Left lobe of liver (tissue), 2 donors: ENCODE measurements at regions not wholly inside any gene's neighbourhood (a gene's known extent, or its start where the extent isn't known, plus 50 kb on each side); places are given as distances from the start of the nearest gene placed in this dataset.
"Not testable (repeated sequence)": the region's sequence is repeated elsewhere in the genome, so short reads cannot be mapped to it uniquely, and the experiment has no call there.

Experiments used
- ATAC-seq: fragments of 200-7000 bp; cut with Tn5 transposase; one replicate; pipeline ENCODE4 v1.9.1; 2020; ENCODE audit warnings: mild to moderate bottlenecking, moderate library complexity
- DNase-seq: peaks from one replicate; pipeline ENCODE4 v3.0.0-alpha.2; 2020; ENCODE audit warnings: low spot score
- donor health status: DM: no; HTN: no; CAD: no; lungs with moderate emphysema.
- donor health status: DM: no; HTN: yes; CAD: no.

DNA sequence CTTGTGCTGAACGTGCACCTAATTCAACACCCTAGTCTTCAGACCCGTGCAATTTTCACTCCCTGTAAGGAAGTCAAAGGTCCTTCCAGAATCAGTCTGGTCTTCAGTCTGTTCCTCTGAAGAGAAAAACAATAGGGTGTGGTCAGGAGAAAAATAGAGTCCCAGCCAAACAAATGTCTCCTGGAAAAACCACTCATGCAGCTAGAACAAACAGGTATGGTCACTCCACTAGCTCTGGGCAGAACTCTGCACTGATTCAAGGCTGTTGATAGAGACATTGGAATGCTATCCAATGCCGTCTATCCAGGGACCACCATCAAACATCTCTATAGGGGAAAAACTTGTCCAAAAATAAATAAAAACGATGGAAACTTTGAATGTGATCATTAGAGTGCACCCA, 81.8 kb upstream of the MAP3K1 start:
- ATAC-seq = no peak
- no peak for DNase-seq

DNA sequence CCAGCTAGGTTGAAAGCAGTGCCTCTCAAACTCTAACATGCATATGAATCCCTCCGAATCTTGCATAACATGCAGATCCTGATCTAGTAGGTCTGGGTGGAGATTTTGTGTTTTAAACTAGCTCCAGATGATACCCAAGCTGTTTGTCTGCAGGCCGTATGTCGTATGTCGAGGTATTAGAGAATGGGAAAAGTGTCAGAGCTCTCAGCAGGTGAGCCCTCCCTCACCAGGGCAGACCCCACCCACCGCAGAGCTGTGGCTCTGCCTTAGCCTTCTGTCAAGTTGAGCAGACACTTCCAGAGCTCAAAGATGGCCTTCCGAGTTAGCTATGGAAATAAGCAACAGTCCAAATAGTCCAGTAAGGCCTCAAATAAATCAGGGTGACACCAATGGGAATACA, 83.2 kb upstream of the MAP3K1 start:
- ATAC-seq = no peak
- no peak for DNase-seq

- not testable (repeated sequence) for DNase-seq, ATAC-seq
These were observed 83.9 kb upstream of the MAP3K1 start for GRCh38 chr5:56731473-56731872.

GRCh38 chr5:56729488-56729887, 85.9 kb upstream of the MAP3K1 start:
- no peak for ATAC-seq
- DNase-seq = no peak

DNA sequence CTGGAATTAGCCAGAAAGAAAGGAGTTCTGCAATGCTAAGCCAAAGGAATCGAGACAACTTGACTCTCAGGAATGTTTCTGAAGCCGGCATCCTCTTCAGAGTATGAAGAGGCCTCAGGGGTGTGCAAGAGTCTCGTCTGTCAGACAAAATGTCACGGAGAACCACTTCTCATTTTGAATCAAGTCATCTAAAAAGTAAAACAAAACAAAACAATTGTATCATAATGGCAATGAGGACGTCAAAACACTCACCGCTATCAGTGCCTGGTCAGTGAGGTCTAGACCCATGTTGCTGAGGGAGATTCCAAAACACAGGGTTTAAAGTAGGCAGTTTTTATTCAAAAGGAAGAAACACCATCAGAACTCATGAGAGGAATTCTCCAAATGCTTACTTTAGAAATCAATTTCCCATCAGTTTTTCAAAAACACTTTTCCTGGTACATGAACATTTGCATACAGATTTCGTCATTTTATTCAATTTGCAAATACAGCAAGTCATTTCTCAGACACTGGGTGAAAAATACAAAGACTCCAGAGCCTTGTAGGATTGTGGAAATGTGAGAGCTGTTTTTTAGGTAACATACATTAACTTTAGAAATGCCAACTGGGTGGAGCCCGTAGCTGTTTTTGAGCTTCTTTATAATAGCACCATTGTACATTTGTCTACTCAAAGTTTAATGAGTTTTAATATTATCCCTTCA, 89.5 kb upstream of the MAP3K1 start:
- ATAC-seq (no peak), DNase-seq (no peak)

DNA sequence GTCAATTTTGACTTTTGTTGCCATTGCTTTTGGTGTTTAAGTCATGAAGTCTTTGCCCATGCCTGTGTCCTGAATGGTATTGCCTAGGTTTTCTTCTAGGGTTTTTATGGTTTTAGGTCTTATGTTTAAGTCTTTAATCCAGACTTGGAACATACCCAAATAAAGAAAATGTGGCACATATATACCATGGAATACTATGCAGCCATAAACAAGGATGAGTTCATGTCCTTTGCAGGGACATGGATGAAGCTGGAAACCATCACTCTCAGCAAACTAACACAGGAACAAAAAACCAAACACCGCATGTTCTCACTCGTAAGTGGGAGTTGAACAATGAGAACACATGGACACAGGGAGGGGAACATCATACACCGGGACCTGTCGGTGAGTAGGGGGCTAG, 90.5 kb upstream of the MAP3K1 start:
- DNase-seq, ATAC-seq: not testable (repeated sequence)

- ATAC-seq = no peak
- DNase-seq = no peak
These were observed 93.0 kb upstream of the MAP3K1 start for GRCh38 chr5:56722317-56722716.

DNA sequence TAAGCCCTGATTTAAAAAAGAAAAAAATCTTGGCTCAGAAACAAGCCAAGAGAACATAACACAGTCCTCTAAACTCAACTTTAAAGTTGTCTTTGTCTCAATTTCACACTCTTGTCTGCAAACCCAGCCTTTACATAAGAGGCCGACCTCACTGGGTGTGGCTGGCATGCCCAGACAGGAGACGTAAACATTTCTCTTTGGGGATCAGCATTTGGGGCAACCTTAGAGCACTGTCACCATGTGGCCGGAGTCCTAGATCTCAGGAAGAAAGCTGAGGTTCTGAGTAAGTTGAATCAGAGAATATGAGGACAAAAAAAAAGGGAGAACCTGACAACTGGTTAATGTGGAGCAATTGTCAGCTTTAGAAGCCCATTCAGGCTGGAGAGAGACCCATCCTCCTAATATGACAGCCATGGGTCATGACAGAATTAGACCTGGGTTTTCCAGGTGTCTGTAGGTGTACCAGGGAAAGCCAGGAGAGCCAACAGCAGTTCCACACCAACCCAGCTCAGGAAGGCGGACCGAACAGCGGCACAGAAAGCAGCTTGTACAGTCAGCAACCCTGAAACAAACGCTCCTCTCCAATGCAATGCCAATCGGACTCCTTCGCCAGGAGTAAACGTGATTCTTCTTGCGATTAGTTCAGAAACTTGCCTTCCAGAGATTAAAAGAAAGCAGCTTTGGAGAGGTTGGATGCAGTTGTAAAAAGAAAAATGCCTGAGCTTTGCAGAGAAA, 97.9 kb upstream of the MAP3K1 start:
- no peak for DNase-seq
- ATAC-seq = no peak

GRCh38 chr5:56715986-56716385, 99.4 kb upstream of the MAP3K1 start:
- no peak for DNase-seq
- no peak for ATAC-seq

DNA sequence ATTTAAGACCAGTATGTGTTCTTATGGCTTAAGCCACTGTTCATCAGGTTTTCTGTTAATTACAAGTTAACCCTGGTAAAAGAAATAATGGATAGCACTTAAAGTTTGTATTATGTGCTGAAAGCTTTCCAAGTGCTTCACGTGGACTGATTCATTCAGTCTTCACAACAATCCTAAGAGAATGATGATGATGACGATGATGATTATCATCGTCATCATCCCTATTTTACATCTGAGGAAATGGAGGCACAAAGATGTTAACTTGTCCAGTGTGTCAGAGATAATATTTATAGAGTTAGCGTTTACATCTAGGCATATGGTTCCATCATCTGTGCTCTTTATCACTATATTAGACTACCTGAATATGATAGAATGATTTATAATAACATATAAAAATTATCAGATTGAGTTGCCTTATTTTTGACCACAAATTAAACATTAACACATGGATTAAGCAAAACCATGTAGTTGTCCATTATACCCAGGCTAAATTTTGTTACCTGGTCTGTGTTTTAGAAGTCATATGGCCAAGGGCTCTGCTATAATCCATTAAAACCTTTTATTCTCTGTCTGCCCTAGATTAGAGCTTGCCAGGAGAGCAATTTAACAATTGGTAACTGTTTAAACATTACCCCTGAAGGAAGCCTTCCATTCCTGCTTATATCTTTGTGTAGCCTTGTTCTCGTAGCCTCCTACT, 102.3 kb upstream of the MAP3K1 start:
- ATAC-seq (no peak), DNase-seq (no peak)

DNA sequence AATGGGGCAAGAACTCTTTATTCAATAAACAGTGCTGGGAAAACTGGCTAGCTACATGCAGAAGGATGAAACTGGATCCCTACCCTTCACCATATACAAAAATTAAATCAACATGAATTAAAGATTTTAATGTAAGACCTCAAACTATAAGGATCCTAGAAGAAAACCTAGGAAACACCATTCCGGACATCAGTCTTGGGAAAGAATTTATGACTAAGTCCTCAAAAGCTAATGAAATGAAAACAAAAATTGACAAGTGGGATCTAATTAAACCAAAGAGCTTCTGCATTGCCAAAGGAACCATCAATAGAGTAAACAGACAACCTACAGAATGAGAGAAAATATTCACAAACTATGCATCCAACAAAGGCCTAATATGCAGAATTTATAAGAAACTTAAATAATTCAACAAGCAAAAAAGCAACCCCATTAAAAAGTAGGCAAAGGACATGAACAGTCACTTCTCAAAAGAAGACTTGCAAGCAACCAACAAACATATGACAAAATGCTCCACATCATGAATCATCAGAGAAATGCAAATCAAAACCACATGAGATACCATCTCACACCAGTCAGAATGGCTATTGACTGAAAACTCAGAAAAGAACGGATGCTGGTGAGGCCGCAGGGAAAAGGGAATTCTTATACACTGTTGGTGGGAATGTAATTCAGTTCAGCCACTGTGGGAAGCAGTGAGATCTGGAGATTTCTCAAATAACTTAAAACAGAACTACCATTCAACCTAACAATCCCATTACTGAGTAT, 104.3 kb upstream of the MAP3K1 start:
- ATAC-seq (no peak), DNase-seq (no peak)

GRCh38 chr5:56706504-56706903, 108.8 kb upstream of the MAP3K1 start:
- DNase-seq (no peak), ATAC-seq (no peak)

DNA sequence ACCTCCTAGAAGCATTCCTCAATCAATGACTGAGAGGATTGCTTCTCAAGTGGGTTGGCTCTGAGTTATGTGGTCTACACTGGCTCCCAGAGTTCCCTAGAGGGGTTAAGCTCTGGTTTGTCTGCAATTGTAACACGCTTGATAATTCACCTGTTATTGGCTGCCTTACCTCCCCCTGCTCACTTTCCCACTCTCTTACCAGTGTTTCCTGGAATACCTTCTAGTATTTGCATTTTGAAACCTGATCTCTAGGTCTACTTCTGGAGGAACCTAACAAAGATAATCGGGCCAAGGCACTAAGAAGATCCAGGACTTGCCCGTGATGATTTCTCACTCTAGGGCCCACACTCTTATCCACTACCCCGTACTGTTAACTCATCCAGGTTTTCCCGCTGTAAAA, 110.1 kb upstream of the MAP3K1 start:
- DNase-seq = no peak
- no peak for ATAC-seq

DNA sequence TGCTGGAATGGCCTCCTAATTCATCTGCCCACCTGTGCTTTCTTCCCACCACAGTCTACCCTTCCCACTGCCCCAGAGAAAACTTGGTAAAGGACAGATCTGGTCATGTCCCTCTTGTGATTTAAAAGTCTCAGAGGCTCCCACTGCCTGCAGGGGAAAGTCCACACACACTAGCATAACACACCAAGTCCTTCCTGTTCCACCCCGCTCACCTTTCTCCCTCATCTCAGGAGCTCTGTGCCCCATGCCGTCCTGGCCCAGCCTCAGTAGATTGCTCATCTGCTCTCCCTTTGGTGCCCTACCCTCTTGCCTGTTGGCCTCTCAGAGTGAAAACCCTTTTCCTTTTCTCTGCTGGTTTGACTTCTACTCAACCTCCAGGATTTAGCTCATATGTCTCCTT, 111.4 kb upstream of the MAP3K1 start:
- DNase-seq = no peak
- ATAC-seq = no peak

DNA sequence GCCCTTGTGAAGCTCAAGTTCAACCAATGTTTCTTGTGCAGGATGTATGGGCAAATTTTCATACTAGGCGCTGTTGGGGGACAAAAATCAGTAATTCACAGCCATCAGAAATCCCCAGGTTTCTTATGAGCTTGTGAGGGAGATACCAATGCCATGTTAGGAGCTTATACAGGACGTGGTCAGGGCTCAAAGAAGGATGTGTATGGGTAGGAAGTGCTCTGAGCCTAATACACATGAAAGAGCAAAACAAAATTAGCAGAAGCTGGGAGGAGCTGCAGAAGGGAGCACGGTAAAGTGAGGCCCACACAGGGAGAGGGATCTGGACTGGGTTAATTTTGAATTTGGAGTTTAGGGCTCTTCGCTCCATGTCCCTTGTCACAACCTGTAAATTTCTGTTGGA, 114.6 kb upstream of the MAP3K1 start:
- ATAC-seq (no peak), DNase-seq (no peak)

DNA sequence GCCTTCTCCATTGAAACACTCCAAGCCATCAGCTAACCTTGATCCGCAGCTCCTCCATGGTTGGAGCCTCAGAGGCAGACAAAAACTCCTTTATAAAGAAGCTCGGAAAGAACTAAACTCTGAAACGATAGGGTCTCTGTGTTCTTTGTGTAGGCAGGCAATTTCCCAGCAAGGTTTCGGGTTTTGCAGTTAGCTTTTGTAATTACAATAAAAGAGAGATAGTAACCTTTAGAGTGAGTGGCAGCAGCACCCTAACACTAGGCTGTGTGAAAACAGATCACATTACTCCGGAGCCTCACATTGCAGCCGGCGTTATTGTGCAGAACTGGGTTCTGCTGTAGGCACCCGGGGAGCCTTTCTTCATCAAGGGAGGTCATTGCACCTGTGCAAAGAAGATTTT, 115.8 kb upstream of the MAP3K1 start:
- ATAC-seq (no peak), DNase-seq (no peak)

DNA sequence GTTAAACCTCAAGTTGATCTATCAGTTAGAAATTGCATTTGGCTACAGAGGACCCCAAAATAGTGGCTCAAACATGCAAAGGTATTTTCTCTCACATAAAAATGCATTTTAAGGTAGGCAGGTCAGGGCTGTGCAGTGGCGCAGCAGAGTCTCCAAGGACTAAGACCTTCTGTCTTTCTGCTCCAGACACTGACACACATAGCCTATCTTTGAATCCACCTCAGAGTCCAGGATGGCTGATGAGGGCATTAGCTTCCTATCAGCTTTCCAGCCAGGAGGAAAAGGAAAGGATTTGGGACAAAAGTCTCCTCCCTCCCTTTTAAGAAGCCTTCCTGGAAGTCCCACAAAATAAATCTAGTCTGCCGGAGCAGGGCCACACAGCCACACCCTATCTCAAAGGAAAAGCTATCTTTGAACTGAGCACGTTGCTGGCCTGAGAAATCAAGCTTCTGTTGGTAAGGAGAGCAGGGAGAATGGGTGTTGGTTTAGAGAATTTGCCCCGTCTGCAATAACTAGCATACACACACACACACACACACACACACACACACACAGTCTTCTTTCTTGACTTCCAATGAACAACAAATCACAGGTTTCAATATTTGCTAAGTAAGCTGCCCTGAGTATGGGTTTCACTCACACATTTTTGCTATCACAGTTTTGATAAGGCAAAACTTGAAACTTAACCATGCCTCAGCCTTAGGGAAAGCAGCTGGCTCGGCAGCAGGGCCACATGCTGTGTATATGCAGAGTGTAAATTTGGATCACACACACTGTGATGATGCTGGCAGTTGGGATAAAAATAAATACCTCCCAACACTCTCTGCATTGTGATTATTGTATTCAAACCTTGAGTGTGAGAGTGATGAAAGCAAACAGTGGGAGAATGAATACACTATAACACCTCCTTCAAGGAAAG, 116.6 kb upstream of the MAP3K1 start:
- ATAC-seq (no peak), DNase-seq (no peak)

- DNase-seq (no peak), ATAC-seq (no peak)
These were observed 118.4 kb upstream of the MAP3K1 start for GRCh38 chr5:56696900-56697299.

DNA sequence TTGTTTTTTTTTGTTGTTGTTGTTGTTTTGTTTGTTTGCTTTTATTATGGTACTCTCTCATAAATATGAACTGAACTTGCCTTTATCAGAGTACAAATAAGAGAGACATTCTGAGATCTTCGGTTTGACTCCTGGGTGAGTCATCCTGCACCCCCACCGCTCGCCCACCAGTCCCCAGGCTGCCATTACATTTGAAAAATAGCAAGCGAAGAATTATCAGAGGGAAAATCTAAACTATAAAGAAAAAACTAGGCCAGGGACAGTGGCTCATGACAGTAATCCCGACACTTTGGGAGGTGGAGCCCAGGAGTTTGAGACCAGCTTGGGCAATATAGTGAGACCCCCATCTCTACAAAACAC, 122.1 kb upstream of the MAP3K1 start:
- ATAC-seq (no peak), DNase-seq (no peak)
